CD4-positive, CD25-positive, alpha-beta regulatory T cell (primary cell): ENCODE measurements at regions not wholly inside any gene's neighbourhood (a gene's known extent, or its start where the extent isn't known, plus 50 kb on each side); places are given as distances from the start of the nearest gene placed in this dataset.
"Not testable (repeated sequence)": the region's sequence is repeated elsewhere in the genome, so short reads cannot be mapped to it uniquely, and the experiment has no call there.

Source experiments
- ATAC-seq, 2 donors: fragments of 150-1000 bp; cut with Tn5 transposase; one replicate each; pipeline ENCODE4 v1.10.0; 2021; ENCODE audit warnings: low read depth in 2 of 2, moderate number of reproducible peaks in 2 of 2, moderate library complexity in 1 of 2
- DNase-seq, 3 donors: peaks; one replicate each; pipeline versions ENCODE4 v3.0.0 to v3.0.0-alpha.2; 2012 to 2022; ENCODE audit warnings: mixed read lengths in 1 of 3
- H3K27ac ChIP-seq: one replicate; pipeline ENCODE4 v1.7.0; 2013; ENCODE audit warnings: mild to moderate bottlenecking, low read length; ENCODE audit not compliant: insufficient read depth, poor library complexity, severe bottlenecking
- H3K27me3 ChIP-seq: one replicate; pipeline ENCODE4 v1.7.0; 2013; ENCODE audit warnings: low read length; ENCODE audit not compliant: control insufficient read depth, insufficient read depth
- H3K36me3 ChIP-seq: one replicate; pipeline ENCODE4 v1.7.0; 2013; ENCODE audit warnings: mild to moderate bottlenecking, low read length, moderate library complexity; ENCODE audit not compliant: control insufficient read depth, insufficient read depth
- H3K4me1 ChIP-seq: 2 replicates; pipeline ENCODE4 v1.7.0; 2013; ENCODE audit warnings: mild to moderate bottlenecking, low read length; ENCODE audit not compliant: insufficient read depth, control insufficient read depth, poor library complexity, severe bottlenecking
- H3K4me3 ChIP-seq: one replicate; pipeline ENCODE4 v1.7.0; 2013; ENCODE audit warnings: low read depth, mild to moderate bottlenecking, low read length, moderate library complexity
- H3K9me3 ChIP-seq, 2 experiments: 1 replicate in 1 of 2; 2 replicates in 1 of 2; pipeline ENCODE4 v1.7.0; 2013; ENCODE audit warnings: low read length in 2 of 2, mild to moderate bottlenecking in 1 of 2, moderate library complexity in 1 of 2; ENCODE audit not compliant: control insufficient read depth in 2 of 2
- H3K27ac Mint-ChIP-seq, 3 donors: one replicate each; pipeline ENCODE4 v1.8.0; 2020 to 2022; ENCODE audit warnings: mild to moderate bottlenecking in 3 of 3, mixed read lengths in 3 of 3, moderate library complexity in 2 of 3
- H3K27me3 Mint-ChIP-seq: one replicate; pipeline ENCODE4 v1.8.0; 2022; ENCODE audit warnings: mild to moderate bottlenecking, mixed read lengths
- H3K36me3 Mint-ChIP-seq: one replicate; pipeline ENCODE4 v1.8.0; 2020; ENCODE audit warnings: mixed read lengths
- H3K4me1 Mint-ChIP-seq, 4 donors: one replicate each; pipeline ENCODE4 v1.8.0; 2020 to 2022; ENCODE audit warnings: mixed read lengths in 4 of 4, mild to moderate bottlenecking in 1 of 4
- H3K4me3 Mint-ChIP-seq, 4 donors: one replicate each; pipeline ENCODE4 v1.8.0; 2020 to 2022; ENCODE audit warnings: mild to moderate bottlenecking in 4 of 4, mixed read lengths in 4 of 4, moderate library complexity in 3 of 4
- H3K9me3 Mint-ChIP-seq, 7 donors: one replicate each; pipeline ENCODE4 v1.8.0; 2020 to 2022; ENCODE audit warnings: mixed read lengths in 7 of 7, mild to moderate bottlenecking in 3 of 7, moderate library complexity in 2 of 7

DNA sequence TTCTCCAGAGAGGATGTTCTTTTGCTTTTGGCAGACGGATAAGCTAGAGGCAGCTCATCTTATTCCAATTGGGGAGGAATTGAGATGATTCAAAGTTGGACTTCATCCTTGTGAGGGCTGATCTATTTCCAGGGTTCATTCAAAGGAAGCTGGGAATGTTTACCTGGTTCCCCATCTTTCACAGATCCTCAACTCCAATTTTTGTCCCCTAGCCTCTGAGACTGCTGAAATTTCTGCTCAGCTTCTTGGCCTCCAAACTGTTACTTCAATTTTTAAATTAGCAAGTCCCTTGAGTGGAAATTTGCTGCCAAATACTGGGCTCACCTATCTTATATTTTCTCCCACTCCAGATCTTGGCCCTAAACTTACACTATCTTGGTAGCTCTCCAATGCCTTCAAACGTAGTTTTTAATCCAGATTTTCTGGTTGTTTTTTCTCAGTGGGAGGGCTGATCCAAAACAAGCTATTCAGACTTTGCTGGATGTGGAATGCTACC is 93.9 kb upstream of the NEK6 start:
- Histone ChIP-seq H3K27ac (no peak overlapping the region), H3K36me3 (no peaks in the 10 kb centered on the region), H3K27me3 (no peaks in the 10 kb centered on the region), H3K4me1 (no peaks in the 10 kb centered on the region), H3K9me3 (peaks cover 0 to 5% of the 10 kb centered on the region in 2 experiments), H3K4me3 (no peak overlapping the region)
- Mint-ChIP-seq H3K27ac (peak overlapping the region in 1 of 3 donors; percentile 66), H3K9me3 (peaks cover 0 to 15% (median 3%) of the 10 kb centered on the region in 7 donors), H3K36me3 (peaks cover 3% of the 10 kb centered on the region), H3K4me1 (no peaks in the 10 kb centered on the region), H3K27me3 (peaks cover 27% of the 10 kb centered on the region), H3K4me3 (no peak overlapping the region)
- DNase-seq (no peak), ATAC-seq (no peak)

- Histone ChIP-seq H3K27ac (no peak overlapping the region), H3K9me3 (peaks cover 0 to 5% of the 10 kb centered on the region in 2 experiments), H3K27me3 (no peaks in the 10 kb centered on the region), H3K4me1 (no peaks in the 10 kb centered on the region), H3K4me3 (no peak overlapping the region), H3K36me3 (no peaks in the 10 kb centered on the region)
- Mint-ChIP-seq H3K27me3 (peaks cover 25% of the 10 kb centered on the region), H3K27ac (no peak overlapping the region), H3K36me3 (peaks cover 3% of the 10 kb centered on the region), H3K9me3 (peaks cover 0 to 15% (median 3%) of the 10 kb centered on the region in 7 donors), H3K4me3 (no peak overlapping the region), H3K4me1 (no peaks in the 10 kb centered on the region)
- DNase-seq (no peak), ATAC-seq (no peak)
Measured at GRCh38 chr9:124164811-124165210, 92.9 kb upstream of the NEK6 start.

GRCh38 chr9:124174433-124174832 is 83.3 kb upstream of the NEK6 start:
- H3K27ac Mint-ChIP-seq: peak overlapping the region in 2 of 3 donors; percentile 62 to 90
- H3K4me1 Mint-ChIP-seq: peaks cover 34 to 44% (median 39%) of the 10 kb centered on the region in 4 donors
- H3K27me3 Mint-ChIP-seq: peaks cover 5% of the 10 kb centered on the region
- Histone ChIP-seq H3K27ac (no peak overlapping the region), H3K4me3 (no peak overlapping the region), H3K36me3 (no peaks in the 10 kb centered on the region), H3K9me3 (no peaks in the 10 kb centered on the region), H3K4me1 (peaks cover 31% of the 10 kb centered on the region), H3K27me3 (no peaks in the 10 kb centered on the region)
- no peaks in the 10 kb centered on the region for H3K36me3 Mint-ChIP-seq
- peaks cover 0 to 6% (median 0%) of the 10 kb centered on the region in 7 donors for H3K9me3 Mint-ChIP-seq
- H3K4me3 Mint-ChIP-seq: peak overlapping the region in 1 of 4 donors; percentile 16
- no peak for DNase-seq
- no peak for ATAC-seq

DNA sequence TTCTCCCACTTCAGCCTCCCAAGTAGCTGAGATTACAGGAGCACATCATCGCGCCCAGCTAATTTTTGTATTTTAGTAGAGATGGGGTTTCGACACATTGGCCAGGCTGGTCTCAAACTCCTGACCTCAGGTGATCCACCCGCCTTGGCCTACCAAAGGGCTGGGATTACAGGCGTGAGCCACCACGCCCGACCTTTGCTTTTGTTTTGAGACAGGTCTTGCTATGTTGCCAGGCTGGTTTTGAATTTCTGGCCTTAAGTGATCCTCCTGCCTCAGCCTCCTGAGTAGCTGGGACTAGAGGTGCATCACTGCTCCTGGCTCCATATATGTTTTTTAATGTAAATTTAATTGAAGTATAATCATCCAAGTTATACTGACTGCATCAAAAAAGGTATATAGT is 80.2 kb upstream of the NEK6 start:
- H3K27me3 Mint-ChIP-seq, ATAC-seq, H3K36me3 ChIP-seq, H3K27me3 ChIP-seq, H3K27ac Mint-ChIP-seq, H3K9me3 ChIP-seq, H3K4me3 ChIP-seq, H3K27ac ChIP-seq, H3K9me3 Mint-ChIP-seq, H3K36me3 Mint-ChIP-seq, DNase-seq: not testable (repeated sequence)
- H3K4me3 Mint-ChIP-seq: peak overlapping the region in 1 of 4 donors; percentile 43
- H3K4me1 ChIP-seq: peaks cover 13% of the 10 kb centered on the region
- H3K4me1 Mint-ChIP-seq: peaks cover 15 to 28% (median 20%) of the 10 kb centered on the region in 4 donors

DNA sequence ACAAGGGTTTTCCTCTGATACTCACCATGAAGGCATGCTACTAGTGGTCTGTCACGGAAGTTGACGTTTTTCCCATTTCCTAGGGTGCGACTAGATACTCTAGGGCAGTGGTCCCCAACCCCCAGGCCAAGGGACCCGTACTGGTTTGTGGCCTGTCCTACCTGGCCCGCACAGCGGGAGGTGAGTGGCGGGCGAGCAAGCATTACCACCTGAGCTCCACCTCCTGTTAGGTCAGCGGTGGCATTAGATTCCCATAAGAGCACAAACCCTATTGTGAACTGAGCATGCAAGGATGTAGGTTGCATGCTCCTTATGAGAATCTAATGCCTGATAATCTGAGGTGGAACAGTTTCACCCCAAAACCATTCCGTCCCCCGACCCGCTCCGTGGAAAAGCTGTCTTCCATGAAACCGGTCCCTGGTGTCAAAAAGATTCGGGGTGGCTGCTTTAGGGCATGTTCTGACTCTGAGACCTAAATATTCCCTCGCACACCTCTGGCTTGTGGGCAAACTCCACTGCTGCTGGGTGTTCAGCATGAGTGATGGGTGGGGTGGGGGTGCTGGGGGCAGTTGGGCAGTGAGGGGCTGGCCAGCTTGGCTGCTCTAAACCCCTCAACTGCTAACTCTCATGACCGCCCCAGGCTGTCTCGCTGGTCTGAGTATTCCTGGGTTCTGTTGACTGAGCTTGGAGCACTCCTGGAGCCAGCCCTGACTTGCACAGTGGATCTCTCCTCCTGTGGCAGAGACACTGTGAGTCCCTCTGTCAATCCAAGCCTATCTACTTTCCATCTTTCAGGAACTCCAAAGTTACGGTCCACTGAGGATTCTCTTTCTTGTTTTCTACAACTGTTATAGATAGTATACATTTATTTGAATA is 78.3 kb upstream of the NEK6 start:
- Histone ChIP-seq H3K4me1 (peaks cover 2% of the 10 kb centered on the region), H3K9me3 (no peaks in the 10 kb centered on the region), H3K4me3 (no peak overlapping the region), H3K27ac (no peak overlapping the region), H3K36me3 (no peaks in the 10 kb centered on the region), H3K27me3 (peaks cover 3% of the 10 kb centered on the region)
- H3K4me3 Mint-ChIP-seq: no peak overlapping the region
- H3K9me3 Mint-ChIP-seq: peaks cover 0 to 3% (median 0%) of the 10 kb centered on the region in 7 donors
- DNase-seq (no peak), ATAC-seq (no peak)
- H3K27ac Mint-ChIP-seq: no peak overlapping the region
- H3K4me1 Mint-ChIP-seq: peaks cover 1 to 9% (median 5%) of the 10 kb centered on the region in 4 donors
- H3K36me3 Mint-ChIP-seq: no peaks in the 10 kb centered on the region
- peaks cover 5% of the 10 kb centered on the region for H3K27me3 Mint-ChIP-seq

GRCh38 chr9:124180557-124180956 is 77.2 kb upstream of the NEK6 start:
- H3K27ac Mint-ChIP-seq: no peak overlapping the region
- peaks cover 3% of the 10 kb centered on the region for H3K27me3 ChIP-seq
- H3K9me3 ChIP-seq: no peaks in the 10 kb centered on the region
- DNase-seq (no peak), ATAC-seq (no peak)
- peaks cover 5% of the 10 kb centered on the region for H3K27me3 Mint-ChIP-seq
- H3K27ac ChIP-seq: no peak overlapping the region
- H3K4me3 Mint-ChIP-seq: no peak overlapping the region
- no peaks in the 10 kb centered on the region for H3K4me1 Mint-ChIP-seq
- peaks cover 0 to 3% (median 1%) of the 10 kb centered on the region in 7 donors for H3K9me3 Mint-ChIP-seq
- no peaks in the 10 kb centered on the region for H3K36me3 ChIP-seq
- H3K4me3 ChIP-seq: no peak overlapping the region
- no peaks in the 10 kb centered on the region for H3K4me1 ChIP-seq
- H3K36me3 Mint-ChIP-seq: no peaks in the 10 kb centered on the region

DNA sequence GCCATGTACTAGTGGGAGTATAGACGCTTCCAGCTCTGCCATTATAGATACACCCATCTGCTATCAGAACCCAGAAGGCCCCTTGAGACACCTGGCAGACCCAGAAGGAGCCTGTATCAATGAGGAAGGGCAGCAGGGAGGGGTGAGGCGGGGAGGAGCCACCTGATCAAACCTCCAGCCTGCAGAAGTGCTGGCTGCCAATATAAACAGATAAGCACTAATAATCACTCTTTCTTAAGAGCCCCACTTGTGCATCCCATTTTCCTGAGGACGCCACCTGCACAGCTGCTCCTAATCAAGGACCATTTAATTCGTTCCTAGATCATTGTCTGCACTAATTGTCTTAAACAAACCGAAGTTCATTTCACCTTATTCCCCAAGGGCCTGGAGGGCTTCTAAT is 75.0 kb upstream of the NEK6 start:
- no peaks in the 10 kb centered on the region for H3K4me1 ChIP-seq
- peaks cover 0 to 3% (median 1%) of the 10 kb centered on the region in 7 donors for H3K9me3 Mint-ChIP-seq
- no peaks in the 10 kb centered on the region for H3K36me3 Mint-ChIP-seq
- DNase-seq (no peak), ATAC-seq (no peak)
- peaks cover 9% of the 10 kb centered on the region for H3K27me3 Mint-ChIP-seq
- no peaks in the 10 kb centered on the region for H3K36me3 ChIP-seq
- no peak overlapping the region for H3K27ac ChIP-seq
- no peak overlapping the region for H3K4me3 Mint-ChIP-seq
- peaks cover 3% of the 10 kb centered on the region for H3K27me3 ChIP-seq
- no peaks in the 10 kb centered on the region for H3K9me3 ChIP-seq
- no peak overlapping the region for H3K27ac Mint-ChIP-seq
- no peak overlapping the region for H3K4me3 ChIP-seq
- H3K4me1 Mint-ChIP-seq: no peaks in the 10 kb centered on the region

DNA sequence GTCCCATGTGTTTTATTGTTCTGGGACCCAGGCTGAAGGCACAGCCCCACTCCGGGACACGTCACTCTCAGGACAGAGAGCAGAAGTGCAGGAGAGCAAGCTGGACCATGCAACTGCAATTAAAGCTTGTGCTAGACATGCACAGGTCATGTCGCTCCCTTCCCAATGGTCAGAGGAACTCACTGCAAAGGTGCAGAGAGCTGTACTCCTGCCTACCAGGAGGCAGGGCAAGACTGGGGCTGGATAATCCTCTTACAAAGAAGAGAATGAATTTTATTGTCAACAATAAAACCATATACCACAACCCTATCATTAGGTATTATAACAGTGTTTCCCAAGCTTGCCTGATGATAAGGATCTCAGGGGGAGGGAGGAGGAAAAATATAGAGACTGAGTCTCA is 74.0 kb upstream of the NEK6 start:
- Mint-ChIP-seq H3K9me3 (peaks cover 0 to 3% (median 1%) of the 10 kb centered on the region in 7 donors), H3K27me3 (peaks cover 12% of the 10 kb centered on the region), H3K4me3 (no peak overlapping the region), H3K4me1 (no peaks in the 10 kb centered on the region), H3K36me3 (no peaks in the 10 kb centered on the region), H3K27ac (no peak overlapping the region)
- no peaks in the 10 kb centered on the region for H3K4me1 ChIP-seq
- DNase-seq (no peak), ATAC-seq (no peak)
- no peaks in the 10 kb centered on the region for H3K9me3 ChIP-seq
- H3K27me3 ChIP-seq: peaks cover 3% of the 10 kb centered on the region
- H3K36me3 ChIP-seq: no peaks in the 10 kb centered on the region
- H3K27ac ChIP-seq: no peak overlapping the region
- H3K4me3 ChIP-seq: no peak overlapping the region
